ENCODE measurements at regions not wholly inside any gene's neighbourhood (a gene's known extent, or its start where the extent isn't known, plus 50 kb on each side); places are given as distances from the start of the nearest gene placed in this dataset.

GRCh38 chr4:120329386-120329785 lies 262.7 kb upstream of the MAD2L1 start:
- no peak for TF ChIP-seq POLR2A (IDR thresholded peaks at IDR 0.05)
- TF ChIP-seq CTCF (IDR thresholded peaks at IDR 0.05), result no peak
- TF ChIP-seq POLR2AphosphoS5 (IDR thresholded peaks at IDR 0.05; ENCODE audit: insufficient read depth in 1 of 2, low read depth in 1 of 2), result no peak
- intact Hi-C loops (cut with DNase I), result no loop called here
- no peak for DNase-seq (ENCODE audit: extremely low spot score in 2 of 2)

GRCh38 chr4:120327276-120327675 lies 260.6 kb upstream of the MAD2L1 start:
- Histone ChIP-seq H3K27ac (no peak overlapping the region), H3K4me3 (no peak overlapping the region), H3K27me3 (no peaks in the 10 kb centered on the region), H3K4me1 (no peaks in the 10 kb centered on the region), H3K36me3 (no peaks in the 10 kb centered on the region), H3K9me3 (no peaks in the 10 kb centered on the region)
- TF ChIP-seq POLR2A (IDR thresholded peaks at IDR 0.05) (no peak), POLR2AphosphoS5 (IDR thresholded peaks at IDR 0.05; ENCODE audit: insufficient read depth in 1 of 2, low read depth in 1 of 2) (no peak)
- intact Hi-C loops (cut with DNase I), result no loop called here
- DNase-seq (ENCODE audit: extremely low spot score in 2 of 2), result no peak

More at GRCh38 chr4:120329386-120329785, 262.7 kb upstream of the MAD2L1 start:
- no peaks in the 10 kb centered on the region for H3K4me1 ChIP-seq
- no peak overlapping the region for H3K4me3 ChIP-seq
- H3K9me3 ChIP-seq, result no peaks in the 10 kb centered on the region
- H3K27ac ChIP-seq, result no peak overlapping the region
- H3K36me3 ChIP-seq, result no peaks in the 10 kb centered on the region
- H3K27me3 ChIP-seq, result no peaks in the 10 kb centered on the region

- H3K27ac ChIP-seq, result no peak overlapping the region
- H3K4me1 ChIP-seq, result no peaks in the 10 kb centered on the region
Measured at GRCh38 chr4:120319046-120319767, 252.6 kb upstream of the MAD2L1 start.

GRCh38 chr4:120318196-120318846 lies 251.7 kb upstream of the MAD2L1 start:
- Histone ChIP-seq H3K27me3 (no peaks in the 10 kb centered on the region), H3K4me1 (no peaks in the 10 kb centered on the region), H3K9me3 (no peaks in the 10 kb centered on the region), H3K4me3 (no peak overlapping the region), H3K36me3 (no peaks in the 10 kb centered on the region), H3K27ac (no peak overlapping the region)
- no peak for DNase-seq (ENCODE audit: extremely low spot score in 2 of 2)
- no peak for TF ChIP-seq CTCF (IDR thresholded peaks at IDR 0.05)
- TF ChIP-seq POLR2AphosphoS5 (IDR thresholded peaks at IDR 0.05; ENCODE audit: insufficient read depth in 1 of 2, low read depth in 1 of 2), result no peak
- TF ChIP-seq POLR2A (IDR thresholded peaks at IDR 0.05), result no peak
- intact Hi-C loops (cut with DNase I), result no loop called here

More at GRCh38 chr4:120319046-120319767, 252.6 kb upstream of the MAD2L1 start:
- H3K4me3 ChIP-seq, result no peak overlapping the region
- intact Hi-C loops (cut with DNase I), result no loop called here
- no peaks in the 10 kb centered on the region for H3K36me3 ChIP-seq
- no peaks in the 10 kb centered on the region for H3K9me3 ChIP-seq
- TF ChIP-seq POLR2A (IDR thresholded peaks at IDR 0.05) (no peak), POLR2AphosphoS5 (IDR thresholded peaks at IDR 0.05; ENCODE audit: insufficient read depth in 1 of 2, low read depth in 1 of 2) (no peak), CTCF (IDR thresholded peaks at IDR 0.05) (no peak)
- no peaks in the 10 kb centered on the region for H3K27me3 ChIP-seq
- no peak for DNase-seq (ENCODE audit: extremely low spot score in 2 of 2)

- Histone ChIP-seq H3K36me3 (no peaks in the 10 kb centered on the region), H3K27me3 (no peaks in the 10 kb centered on the region), H3K4me3 (no peak overlapping the region), H3K9me3 (no peaks in the 10 kb centered on the region), H3K27ac (no peak overlapping the region), H3K4me1 (no peaks in the 10 kb centered on the region)
- intact Hi-C loops (cut with DNase I), result no loop called here
- TF ChIP-seq POLR2AphosphoS5 (IDR thresholded peaks at IDR 0.05; ENCODE audit: insufficient read depth in 1 of 2, low read depth in 1 of 2), result no peak
- no peak for TF ChIP-seq CTCF (IDR thresholded peaks at IDR 0.05)
- TF ChIP-seq POLR2A (IDR thresholded peaks at IDR 0.05), result no peak
- DNase-seq (ENCODE audit: extremely low spot score in 2 of 2), result no peak
Measured at GRCh38 chr4:120317713-120318112, 251.1 kb upstream of the MAD2L1 start.
